Type B pancreatic cell (in vitro differentiated cells): ENCODE measurements at regions not wholly inside any gene's neighbourhood (a gene's known extent, or its start where the extent isn't known, plus 50 kb on each side); places are given as distances from the start of the nearest gene placed in this dataset.

Experiments
- DNase-seq: peaks from one replicate; pipeline ENCODE4 v3.0.0; 2021; ENCODE audit warnings: mixed read lengths; ENCODE audit not compliant: unreplicated experiment; ENCODE audit errors: extremely low spot score
- H3K27ac Mint-ChIP-seq: 2 replicates; pipeline ENCODE4 v1.8.0; 2021; ENCODE audit warnings: mild to moderate bottlenecking, mixed read lengths
- H3K27me3 Mint-ChIP-seq: 2 replicates; pipeline ENCODE4 v1.8.0; 2021; ENCODE audit warnings: mixed read lengths
- H3K36me3 Mint-ChIP-seq: 2 replicates; pipeline ENCODE4 v1.8.0; 2021; ENCODE audit warnings: mixed read lengths
- H3K4me1 Mint-ChIP-seq: one replicate; pipeline ENCODE4 v1.8.0; 2021; ENCODE audit warnings: mixed read lengths; ENCODE audit not compliant: unreplicated experiment
- H3K4me3 Mint-ChIP-seq: 2 replicates; pipeline ENCODE4 v1.8.0; 2021; ENCODE audit warnings: mild to moderate bottlenecking, mixed read lengths
- H3K9me3 Mint-ChIP-seq: 2 replicates; pipeline ENCODE4 v1.8.0; 2021; ENCODE audit warnings: mixed read lengths
- CTCF ChIP-seq: fragments of 200-600 bp; sonication (generic); conservative IDR thresholded peaks from 2 replicates; pipeline ENCODE4 v1.5.0; 2021; ENCODE audit warnings: antibody characterized with exemption, mild to moderate bottlenecking

- Mint-ChIP-seq H3K4me3 (no peak overlapping the region), H3K27me3 (no peaks in the 10 kb centered on the region), H3K27ac (peak overlapping the region; percentile 71), H3K4me1 (no peaks in the 10 kb centered on the region), H3K9me3 (peaks cover 8% of the 10 kb centered on the region), H3K36me3 (no peaks in the 10 kb centered on the region)
- DNase-seq = peak; percentile 7
- TF ChIP-seq CTCF = no peak
Observed at GRCh38 chr13:29980339-29980738, 129.9 kb upstream of the UBL3 start.

- Mint-ChIP-seq H3K27ac (no peak overlapping the region), H3K27me3 (no peaks in the 10 kb centered on the region), H3K4me3 (no peak overlapping the region), H3K9me3 (peaks cover 4% of the 10 kb centered on the region), H3K36me3 (no peaks in the 10 kb centered on the region), H3K4me1 (no peaks in the 10 kb centered on the region)
- TF ChIP-seq CTCF = no peak
- no peak for DNase-seq
Observed at GRCh38 chr13:29978211-29978610, 127.8 kb upstream of the UBL3 start.

- H3K36me3 Mint-ChIP-seq = no peaks in the 10 kb centered on the region
- DNase-seq = no peak
- H3K27me3 Mint-ChIP-seq = no peaks in the 10 kb centered on the region
- H3K4me1 Mint-ChIP-seq = no peaks in the 10 kb centered on the region
- H3K9me3 Mint-ChIP-seq = peaks cover 4% of the 10 kb centered on the region
- no peak overlapping the region for H3K4me3 Mint-ChIP-seq
- no peak overlapping the region for H3K27ac Mint-ChIP-seq
- TF ChIP-seq CTCF = no peak
Observed at GRCh38 chr13:29977476-29978120, 127.2 kb upstream of the UBL3 start.

GRCh38 chr13:29976535-29976934, 126.1 kb upstream of the UBL3 start:
- peak; percentile 27 for DNase-seq
- no peaks in the 10 kb centered on the region for H3K9me3 Mint-ChIP-seq
- no peaks in the 10 kb centered on the region for H3K4me1 Mint-ChIP-seq
- no peak overlapping the region for H3K27ac Mint-ChIP-seq
- no peak overlapping the region for H3K4me3 Mint-ChIP-seq
- TF ChIP-seq CTCF = no peak
- H3K27me3 Mint-ChIP-seq = no peaks in the 10 kb centered on the region
- H3K36me3 Mint-ChIP-seq = no peaks in the 10 kb centered on the region

GRCh38 chr13:29975283-29975682, 124.9 kb upstream of the UBL3 start:
- H3K27ac Mint-ChIP-seq = no peak overlapping the region
- DNase-seq = no peak
- no peak overlapping the region for H3K4me3 Mint-ChIP-seq
- no peaks in the 10 kb centered on the region for H3K27me3 Mint-ChIP-seq
- no peak for TF ChIP-seq CTCF
- H3K36me3 Mint-ChIP-seq = no peaks in the 10 kb centered on the region
- H3K9me3 Mint-ChIP-seq = no peaks in the 10 kb centered on the region
- no peaks in the 10 kb centered on the region for H3K4me1 Mint-ChIP-seq

GRCh38 chr13:29969286-29969685, 118.9 kb upstream of the UBL3 start:
- Mint-ChIP-seq H3K27me3 (no peaks in the 10 kb centered on the region), H3K4me1 (no peaks in the 10 kb centered on the region), H3K4me3 (no peak overlapping the region), H3K9me3 (peaks cover 12% of the 10 kb centered on the region), H3K36me3 (no peaks in the 10 kb centered on the region), H3K27ac (no peak overlapping the region)
- no peak for DNase-seq
- no peak for TF ChIP-seq CTCF
